Lower lobe of right lung (tissue), 2 donors: ENCODE measurements at regions not wholly inside any gene's neighbourhood (a gene's known extent, or its start where the extent isn't known, plus 50 kb on each side); places are given as distances from the start of the nearest gene placed in this dataset.

Source experiments
- ATAC-seq, 2 donors: fragments of 200-7000 bp; cut with Tn5 transposase; one replicate each; pipeline ENCODE4 v1.9.1; 2020 to 2022; ENCODE audit warnings: mild to moderate bottlenecking in 2 of 2, moderate library complexity in 2 of 2
- DNase-seq: peaks from one replicate; pipeline ENCODE4 v3.0.0-alpha.2; 2020
- H3K27ac ChIP-seq: fragments of 200-600 bp; one replicate; pipeline ENCODE4 v1.8.0; 2022
- H3K27me3 ChIP-seq: fragments of 200-600 bp; one replicate; pipeline ENCODE4 v1.8.0; 2022; ENCODE audit warnings: low read depth
- H3K36me3 ChIP-seq: fragments of 200-600 bp; one replicate; pipeline ENCODE4 v1.8.0; 2022; ENCODE audit warnings: mild to moderate bottlenecking
- H3K4me1 ChIP-seq: fragments of 200-600 bp; one replicate; pipeline ENCODE4 v1.8.0; 2022
- H3K4me3 ChIP-seq: fragments of 200-600 bp; one replicate; pipeline ENCODE4 v1.8.0; 2022; ENCODE audit warnings: mild to moderate bottlenecking
- H3K9me3 ChIP-seq: fragments of 200-600 bp; one replicate; pipeline ENCODE4 v1.8.0; 2022
- intact Hi-C: fragments of 100-400 bp; cut with DNase I; formaldehyde crosslinking; loops from one replicate; pipeline ENCODE4 v1.11.0; 2022
- TF ChIP-seq, protein P1 (sequence below): fragments of 200-600 bp; IDR thresholded peaks from one replicate; pipeline ENCODE4 v1.8.0; 2022; ENCODE audit warnings: antibody characterized with exemption, mild to moderate bottlenecking
- donor health status: DM: no; HTN: yes; CAD: no; lungs with severe emphysema.

DNA sequence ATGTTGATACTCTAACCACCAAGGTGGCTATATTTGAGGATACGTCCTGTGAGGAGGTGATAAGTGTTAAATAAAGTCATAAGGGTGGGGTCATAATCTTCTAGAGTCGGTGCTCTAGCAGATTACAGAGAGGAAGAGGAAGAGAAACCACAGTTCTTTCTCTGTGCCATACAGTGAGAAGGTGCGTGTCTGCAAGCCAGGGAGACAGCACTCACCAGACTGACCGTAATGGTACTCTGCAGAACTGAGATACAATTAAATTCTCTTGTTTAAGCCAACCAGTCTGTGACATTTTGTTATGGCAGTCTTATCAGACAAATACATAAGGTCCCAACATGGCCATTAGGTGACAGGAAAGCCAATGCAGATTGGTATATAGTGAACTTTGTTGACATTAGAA, 480.9 kb upstream of the IGFBP7 start:
- H3K4me1 ChIP-seq, result no peaks in the 10 kb centered on the region
- H3K27me3 ChIP-seq, result no peaks in the 10 kb centered on the region
- H3K9me3 ChIP-seq, result no peaks in the 10 kb centered on the region
- H3K36me3 ChIP-seq, result no peaks in the 10 kb centered on the region
- ATAC-seq (no peak), DNase-seq (no peak)
- no peak overlapping the region for H3K27ac ChIP-seq
- intact Hi-C loops, result no loop called here
- TF ChIP-seq, protein P1, sequence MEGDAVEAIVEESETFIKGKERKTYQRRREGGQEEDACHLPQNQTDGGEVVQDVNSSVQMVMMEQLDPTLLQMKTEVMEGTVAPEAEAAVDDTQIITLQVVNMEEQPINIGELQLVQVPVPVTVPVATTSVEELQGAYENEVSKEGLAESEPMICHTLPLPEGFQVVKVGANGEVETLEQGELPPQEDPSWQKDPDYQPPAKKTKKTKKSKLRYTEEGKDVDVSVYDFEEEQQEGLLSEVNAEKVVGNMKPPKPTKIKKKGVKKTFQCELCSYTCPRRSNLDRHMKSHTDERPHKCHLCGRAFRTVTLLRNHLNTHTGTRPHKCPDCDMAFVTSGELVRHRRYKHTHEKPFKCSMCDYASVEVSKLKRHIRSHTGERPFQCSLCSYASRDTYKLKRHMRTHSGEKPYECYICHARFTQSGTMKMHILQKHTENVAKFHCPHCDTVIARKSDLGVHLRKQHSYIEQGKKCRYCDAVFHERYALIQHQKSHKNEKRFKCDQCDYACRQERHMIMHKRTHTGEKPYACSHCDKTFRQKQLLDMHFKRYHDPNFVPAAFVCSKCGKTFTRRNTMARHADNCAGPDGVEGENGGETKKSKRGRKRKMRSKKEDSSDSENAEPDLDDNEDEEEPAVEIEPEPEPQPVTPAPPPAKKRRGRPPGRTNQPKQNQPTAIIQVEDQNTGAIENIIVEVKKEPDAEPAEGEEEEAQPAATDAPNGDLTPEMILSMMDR, result no peak
- no peak overlapping the region for H3K4me3 ChIP-seq

DNA sequence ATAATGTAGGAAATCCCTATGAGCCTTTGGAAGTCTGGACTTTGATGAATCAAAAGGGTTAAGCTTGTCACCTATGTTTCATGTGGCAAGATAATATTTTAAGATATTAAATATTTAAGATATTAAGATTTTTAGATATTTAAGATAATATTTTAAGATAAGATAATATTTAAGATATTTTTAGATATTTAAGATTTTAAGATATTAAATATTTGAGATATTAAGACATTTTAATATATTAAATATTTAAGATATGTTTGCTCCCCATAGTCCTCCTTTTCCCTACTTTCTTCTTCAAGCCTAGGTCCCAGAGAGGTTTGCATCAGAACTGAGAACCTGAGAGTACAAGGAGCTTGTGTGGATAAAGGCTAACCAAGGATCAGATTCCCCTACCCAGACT, 478.4 kb upstream of the IGFBP7 start:
- TF ChIP-seq, protein P1, result no peak
- no peaks in the 10 kb centered on the region for H3K9me3 ChIP-seq
- H3K27me3 ChIP-seq, result no peaks in the 10 kb centered on the region
- no peak overlapping the region for H3K4me3 ChIP-seq
- no peak for DNase-seq
- H3K36me3 ChIP-seq, result no peaks in the 10 kb centered on the region
- no peaks in the 10 kb centered on the region for H3K4me1 ChIP-seq
- intact Hi-C loops, result no loop called here
- no peak for ATAC-seq
- H3K27ac ChIP-seq, result no peak overlapping the region

- DNase-seq (no peak), ATAC-seq (no peak)
- Histone ChIP-seq H3K27me3 (no peaks in the 10 kb centered on the region), H3K9me3 (no peaks in the 10 kb centered on the region), H3K4me1 (no peaks in the 10 kb centered on the region), H3K4me3 (no peak overlapping the region), H3K27ac (no peak overlapping the region), H3K36me3 (no peaks in the 10 kb centered on the region)
- intact Hi-C loops, result no loop called here
- TF ChIP-seq, protein P1, result no peak
Observed at GRCh38 chr4:57580710-57581599, 470.8 kb upstream of the IGFBP7 start.

DNA sequence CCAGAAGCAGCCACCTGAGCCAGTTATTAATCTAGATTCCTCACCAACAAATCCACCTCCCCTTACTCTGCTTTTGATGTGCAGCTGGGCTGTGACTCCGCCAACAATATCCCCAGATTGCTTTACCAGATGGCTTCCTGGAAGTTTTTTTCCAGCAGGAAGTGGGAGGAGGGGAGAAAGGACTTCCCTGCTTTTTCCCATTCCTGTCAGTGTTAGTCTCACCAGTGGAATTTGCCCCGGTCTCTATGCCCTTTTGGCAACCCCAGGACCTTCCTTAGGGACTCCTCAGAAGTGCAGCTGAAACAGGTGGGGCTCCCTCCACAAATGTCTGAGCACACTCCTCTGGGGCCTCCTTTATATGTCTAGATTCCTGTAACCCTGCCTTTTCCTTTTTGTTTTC, 465.2 kb upstream of the IGFBP7 start:
- no peak for ATAC-seq
- H3K27me3 ChIP-seq, result no peaks in the 10 kb centered on the region

GRCh38 chr4:57554556-57555092, 444.4 kb upstream of the IGFBP7 start:
- Histone ChIP-seq H3K27me3 (no peaks in the 10 kb centered on the region), H3K9me3 (no peaks in the 10 kb centered on the region), H3K4me1 (no peaks in the 10 kb centered on the region), H3K4me3 (no peak overlapping the region), H3K36me3 (no peaks in the 10 kb centered on the region), H3K27ac (no peak overlapping the region)
- TF ChIP-seq, protein P1, result no peak
- intact Hi-C loops, result no loop called here
- no peak for DNase-seq
- no peak for ATAC-seq

More for the DNA sequence above, 465.2 kb upstream of the IGFBP7 start:
- Histone ChIP-seq H3K9me3 (no peaks in the 10 kb centered on the region), H3K4me3 (no peak overlapping the region), H3K27ac (no peak overlapping the region), H3K4me1 (no peaks in the 10 kb centered on the region), H3K36me3 (no peaks in the 10 kb centered on the region)
- intact Hi-C loops, result no loop called here
- DNase-seq, result no peak
- TF ChIP-seq, protein P1, result no peak
